Fibroblast of pulmonary artery (primary cell): ENCODE measurements at regions not wholly inside any gene's neighbourhood (a gene's known extent, or its start where the extent isn't known, plus 50 kb on each side); places are given as distances from the start of the nearest gene placed in this dataset.

Source experiments
- DNase-seq: peaks from one replicate; pipeline ENCODE4 v3.0.0-alpha.2; 2010; ENCODE audit warnings: low read depth
- H3K4me3 ChIP-seq: replicated peaks from 2 replicates; pipeline ENCODE4 v1.5.1; 2011; ENCODE audit warnings: low read depth, mild to moderate bottlenecking, control low read depth, low read length, moderate library complexity
- CTCF ChIP-seq: IDR thresholded peaks from 2 replicates; pipeline ENCODE4 v1.5.1; 2011; ENCODE audit warnings: mild to moderate bottlenecking, control low read depth, low read length, inconsistent platforms; ENCODE audit errors: missing control alignments

DNA sequence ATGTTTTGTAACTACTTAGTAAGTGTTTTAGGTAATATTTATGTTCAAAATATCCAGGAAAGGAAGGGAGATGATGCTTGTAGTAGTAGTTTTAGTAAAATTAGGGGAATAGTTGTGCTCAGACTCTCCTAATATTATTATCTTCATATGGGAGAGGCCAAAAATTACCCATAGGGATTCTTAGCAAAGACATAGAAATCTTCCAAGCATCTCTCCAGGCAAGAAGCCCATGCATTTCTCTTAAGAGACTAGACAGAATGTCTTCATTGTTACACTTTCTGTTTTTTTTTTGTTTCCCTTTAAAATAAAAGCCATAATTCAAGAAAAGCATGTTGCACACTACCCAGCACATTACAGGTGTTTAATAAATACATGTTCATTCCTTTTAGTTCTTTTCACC is 180.6 kb downstream of the CYB561 start:
- DNase-seq = no peak
- no peak for TF ChIP-seq CTCF
- H3K4me3 ChIP-seq = no peak overlapping the region

- no peak overlapping the region for H3K4me3 ChIP-seq
- TF ChIP-seq CTCF = no peak
- DNase-seq = no peak
Observed at GRCh38 chr17:63267846-63268245, 178.3 kb downstream of the CYB561 start.

DNA sequence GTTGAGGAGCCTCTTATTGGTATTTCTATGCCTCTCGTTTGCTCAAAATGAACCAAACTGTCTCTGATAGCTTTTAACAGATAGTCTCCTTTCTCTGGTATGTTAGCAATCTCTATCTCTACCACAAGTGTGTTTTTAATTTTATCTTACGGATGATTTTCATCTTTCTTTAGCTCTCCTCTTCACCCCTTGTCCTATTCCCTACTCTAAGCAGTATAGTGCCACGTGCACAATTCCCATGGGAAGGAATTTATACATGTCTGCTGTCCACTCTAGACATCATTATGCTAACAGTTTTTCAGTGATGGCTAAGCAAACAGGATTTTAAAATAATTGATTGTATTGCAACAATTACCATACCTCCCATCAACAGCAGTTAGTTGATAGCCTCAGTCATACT is 177.3 kb downstream of the CYB561 start:
- no peak overlapping the region for H3K4me3 ChIP-seq
- DNase-seq = no peak
- TF ChIP-seq CTCF = no peak

DNA sequence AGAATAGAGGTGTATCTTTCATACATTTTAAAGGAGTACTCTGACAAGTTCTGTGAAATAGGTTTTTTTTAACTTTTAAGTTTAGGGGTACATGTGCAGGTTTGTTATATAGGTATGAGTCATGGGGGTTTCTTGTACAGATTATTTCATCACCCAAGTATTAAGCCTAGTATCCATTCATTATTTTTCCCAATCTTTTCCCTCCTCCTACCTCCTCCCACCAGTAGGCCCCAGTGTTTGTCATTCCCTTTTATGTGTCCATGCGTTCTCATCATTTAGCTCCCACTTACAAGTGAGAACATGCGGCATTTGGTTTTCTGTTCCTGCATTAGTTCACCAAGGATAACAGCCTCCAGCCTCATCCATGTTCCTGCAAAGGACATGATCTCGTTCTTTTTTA is 175.5 kb downstream of the CYB561 start:
- no peak for DNase-seq
- H3K4me3 ChIP-seq = no peak overlapping the region
- TF ChIP-seq CTCF = no peak

DNA sequence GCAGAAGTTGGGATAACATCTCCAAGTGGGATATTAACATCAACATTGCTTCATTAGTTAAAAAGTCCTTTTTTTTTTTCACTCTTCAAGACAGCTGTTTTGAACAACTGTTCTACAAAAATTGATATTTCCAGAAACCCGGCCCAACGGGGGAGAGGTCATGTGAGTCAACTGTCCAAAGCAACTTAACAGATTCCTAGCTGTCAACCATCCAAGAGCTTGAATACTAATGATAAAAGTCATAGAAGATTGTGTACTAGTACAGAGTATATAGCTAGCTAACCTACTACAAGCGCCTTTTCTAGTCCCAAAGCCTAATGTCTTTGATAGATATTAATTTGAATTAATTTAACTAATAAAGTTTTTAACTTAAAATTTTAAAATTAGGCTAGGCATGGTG is 172.0 kb downstream of the CYB561 start:
- no peak for TF ChIP-seq CTCF
- DNase-seq = peak; percentile 63
- H3K4me3 ChIP-seq = no peak overlapping the region

DNA sequence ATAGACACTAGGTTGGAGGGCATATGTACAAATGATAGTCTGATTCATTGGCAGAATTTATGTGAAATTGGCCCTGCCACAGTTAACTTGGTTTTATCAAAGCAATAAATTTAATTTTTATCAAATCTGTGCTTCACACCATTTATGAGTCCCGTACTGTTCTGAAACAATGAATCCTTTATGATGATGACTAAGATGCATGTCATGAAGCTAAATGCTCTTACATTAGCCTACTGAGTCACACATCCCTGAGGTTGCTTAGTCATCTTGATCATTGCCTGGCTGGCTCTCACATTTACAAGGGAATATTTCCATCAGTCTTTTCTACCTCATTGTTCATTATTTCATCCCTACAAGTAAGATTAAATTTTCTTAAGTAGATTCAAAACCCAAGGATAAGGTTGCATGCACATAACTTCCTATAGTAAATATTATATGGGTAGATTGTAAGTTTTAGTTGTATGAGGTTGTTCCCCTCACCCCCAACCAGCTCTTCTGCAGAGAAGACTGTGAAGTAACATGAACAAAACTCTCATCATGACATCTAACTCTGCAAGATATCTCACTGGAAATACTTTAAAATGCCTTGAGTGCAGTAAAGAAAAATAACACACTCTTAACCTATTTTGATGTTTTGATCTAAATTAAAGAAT is 170.7 kb downstream of the CYB561 start:
- peak; percentile 96 for DNase-seq
- H3K4me3 ChIP-seq = no peak overlapping the region
- no peak for TF ChIP-seq CTCF
